ENCODE measurements at regions not wholly inside any gene's neighbourhood (a gene's known extent, or its start where the extent isn't known, plus 50 kb on each side); places are given as distances from the start of the nearest gene placed in this dataset.
"Not testable (repeated sequence)": the region's sequence is repeated elsewhere in the genome, so short reads cannot be mapped to it uniquely, and the experiment has no call there.

DNA sequence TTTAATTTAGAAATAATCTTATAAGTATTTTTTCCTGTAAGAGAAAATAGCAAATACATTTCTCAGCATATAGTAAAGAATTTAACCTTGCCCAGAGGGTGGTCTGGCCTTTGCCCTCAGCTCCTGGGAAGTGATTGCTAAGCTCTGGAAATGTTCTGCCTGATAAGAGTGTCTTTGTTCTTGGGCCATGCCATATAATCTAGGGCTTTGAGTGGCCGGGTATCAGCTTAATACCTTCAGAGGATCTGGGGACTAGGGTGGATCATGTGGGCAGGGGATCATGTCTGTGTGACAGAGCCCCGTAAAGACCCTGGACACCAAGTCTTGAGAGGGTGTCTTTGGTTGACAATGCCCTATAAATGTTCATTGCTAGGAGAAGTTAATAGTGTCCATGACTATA, 1032.4 kb upstream of the MIR17HG start:
- 48 to 64% methylated on average over 2 of the region's 2 CpGs for WGBS, 2 donors
- H3K4me3 ChIP-seq (ENCODE audit: low read depth in 1 of 2, low read length in 2 of 2), result no peak overlapping the region

DNA sequence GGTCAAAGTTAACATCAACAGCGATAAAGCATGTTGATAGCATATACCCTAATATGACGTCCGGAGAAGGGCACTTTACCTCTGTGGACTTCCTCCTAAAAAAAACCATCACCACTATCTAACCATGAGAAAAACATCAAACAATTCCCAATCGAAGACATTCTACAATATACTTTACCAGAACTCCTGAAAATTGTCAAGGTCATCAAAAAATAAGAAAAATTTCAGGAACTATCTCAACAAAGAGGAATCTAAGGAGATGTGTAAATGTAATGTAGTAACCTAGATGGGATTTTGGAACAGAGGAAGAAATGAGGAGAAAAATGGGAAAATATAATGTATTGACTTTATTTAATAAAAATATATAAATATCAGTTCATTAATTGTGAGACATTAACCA, 1026.8 kb upstream of the MIR17HG start:
- no peak overlapping the region for H3K4me3 ChIP-seq (ENCODE audit: low read depth in 1 of 2, low read length in 2 of 2)
- no peak overlapping the region for H3K27ac ChIP-seq (ENCODE audit: low read depth in 2 of 2, low read length in 1 of 2)
- no peaks in the 10 kb centered on the region for H3K9me3 ChIP-seq (ENCODE audit: control insufficient read depth in 2 of 2, insufficient read depth in 1 of 2, low read depth in 1 of 2, low read length in 1 of 2)
- H3K36me3 ChIP-seq (ENCODE audit: control insufficient read depth in 2 of 2, insufficient read depth in 2 of 2, low read length in 1 of 2), result no peaks in the 10 kb centered on the region
- WGBS, 2 donors, result 75% methylated on average over 4 of the region's 4 CpGs
- H3K27me3 ChIP-seq (ENCODE audit: control insufficient read depth in 1 of 2, insufficient read depth in 2 of 2, low read length in 2 of 2), result no peaks in the 10 kb centered on the region
- no peaks in the 10 kb centered on the region for H3K4me1 ChIP-seq (ENCODE audit: control insufficient read depth in 2 of 2, insufficient read depth in 2 of 2, low read length in 1 of 2)

More for the DNA sequence above, 1032.4 kb upstream of the MIR17HG start:
- Histone ChIP-seq H3K9me3 (ENCODE audit: control insufficient read depth in 2 of 2, insufficient read depth in 1 of 2, low read depth in 1 of 2, low read length in 1 of 2) (no peaks in the 10 kb centered on the region), H3K27ac (ENCODE audit: low read depth in 2 of 2, low read length in 1 of 2) (no peak overlapping the region), H3K36me3 (ENCODE audit: control insufficient read depth in 2 of 2, insufficient read depth in 2 of 2, low read length in 1 of 2) (no peaks in the 10 kb centered on the region), H3K4me1 (ENCODE audit: control insufficient read depth in 2 of 2, insufficient read depth in 2 of 2, low read length in 1 of 2) (no peaks in the 10 kb centered on the region), H3K27me3 (ENCODE audit: control insufficient read depth in 1 of 2, insufficient read depth in 2 of 2, low read length in 2 of 2) (no peaks in the 10 kb centered on the region)

DNA sequence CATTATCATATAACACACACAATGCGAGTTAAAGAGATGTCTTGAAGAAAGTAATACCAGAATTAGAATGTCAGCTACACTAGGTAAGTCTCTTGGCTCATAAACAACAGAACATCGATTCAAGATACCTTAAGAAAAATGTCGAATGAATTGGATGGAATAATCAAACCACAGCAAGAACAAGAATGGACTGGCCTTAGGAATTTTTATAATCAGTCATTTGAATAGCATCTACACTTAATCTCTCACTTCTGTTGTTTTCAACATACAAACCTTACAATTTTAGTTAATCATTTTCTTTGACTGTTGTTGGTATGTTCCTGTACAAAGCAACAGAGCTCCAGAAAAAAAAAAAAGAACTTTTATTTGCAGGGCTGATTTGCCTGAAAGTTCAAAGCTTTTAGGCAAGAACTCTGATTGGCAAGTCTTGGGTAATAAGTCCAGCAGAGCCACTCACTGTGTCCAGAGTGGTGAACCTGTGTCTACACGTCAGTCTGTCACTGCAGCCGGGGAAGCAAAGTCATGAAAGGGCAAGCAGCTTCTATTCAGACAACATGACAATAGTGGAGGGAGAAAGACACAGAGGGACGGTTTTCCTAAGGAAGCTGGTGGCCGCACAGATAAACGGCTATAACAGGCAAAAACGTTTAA, 1026.1 kb upstream of the MIR17HG start:
- WGBS, 2 donors, result 45 to 55% methylated on average over 9 of the region's 9 CpGs
- no peaks in the 10 kb centered on the region for H3K9me3 ChIP-seq (ENCODE audit: control insufficient read depth in 2 of 2, insufficient read depth in 1 of 2, low read depth in 1 of 2, low read length in 1 of 2)
- H3K27ac ChIP-seq (ENCODE audit: low read depth in 2 of 2, low read length in 1 of 2), result no peak overlapping the region
- no peaks in the 10 kb centered on the region for H3K27me3 ChIP-seq (ENCODE audit: control insufficient read depth in 1 of 2, insufficient read depth in 2 of 2, low read length in 2 of 2)
- no peaks in the 10 kb centered on the region for H3K36me3 ChIP-seq (ENCODE audit: control insufficient read depth in 2 of 2, insufficient read depth in 2 of 2, low read length in 1 of 2)
- H3K4me1 ChIP-seq (ENCODE audit: control insufficient read depth in 2 of 2, insufficient read depth in 2 of 2, low read length in 1 of 2), result no peaks in the 10 kb centered on the region
- H3K4me3 ChIP-seq (ENCODE audit: low read depth in 1 of 2, low read length in 2 of 2), result no peak overlapping the region

DNA sequence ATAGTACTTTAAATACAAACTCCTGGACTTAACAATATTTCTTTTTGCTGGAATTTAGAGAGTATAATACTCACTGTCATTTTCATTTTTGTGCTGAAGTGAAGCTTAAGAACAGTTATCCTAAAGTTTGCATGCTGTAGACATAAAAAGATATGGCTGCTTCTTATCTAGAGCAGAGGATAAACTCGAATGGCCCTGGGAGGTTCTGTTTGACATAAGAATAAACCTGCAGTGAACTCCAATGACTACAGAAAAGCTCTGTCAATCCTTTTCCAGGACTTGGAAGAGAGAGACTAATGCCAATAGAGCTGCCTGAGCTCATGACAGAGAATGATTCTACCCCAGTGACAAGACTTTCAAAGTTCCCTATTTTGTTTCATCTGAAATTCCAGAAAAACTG, 1017.8 kb upstream of the MIR17HG start:
- WGBS, 2 donors, result 23 to 31% methylated on average over 1 of the region's 1 CpG
- Histone ChIP-seq H3K4me1 (ENCODE audit: control insufficient read depth in 2 of 2, insufficient read depth in 2 of 2, low read length in 1 of 2) (no peaks in the 10 kb centered on the region), H3K9me3 (ENCODE audit: control insufficient read depth in 2 of 2, insufficient read depth in 1 of 2, low read depth in 1 of 2, low read length in 1 of 2) (no peaks in the 10 kb centered on the region)

DNA sequence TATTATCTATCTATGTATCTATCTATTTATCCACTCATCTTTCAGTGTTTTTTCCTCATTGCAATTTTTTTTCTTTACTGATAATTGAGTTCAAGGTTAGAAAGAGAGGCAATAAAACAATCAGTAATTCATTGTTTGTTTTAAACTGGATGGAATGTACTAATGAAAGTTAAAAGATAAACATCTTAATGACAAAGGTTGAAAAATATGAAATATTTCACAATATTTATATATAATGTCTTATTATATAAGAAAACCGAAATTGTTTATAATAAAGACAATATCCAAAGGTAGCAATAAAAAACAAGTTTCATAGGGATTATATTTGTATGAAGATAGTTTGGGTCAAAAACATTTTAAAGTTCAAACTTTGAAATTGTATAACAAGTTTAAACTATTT, 1015.5 kb upstream of the MIR17HG start:
- no peak overlapping the region for H3K4me3 ChIP-seq (ENCODE audit: low read depth in 1 of 2, low read length in 2 of 2)
- H3K36me3 ChIP-seq (ENCODE audit: control insufficient read depth in 2 of 2, insufficient read depth in 2 of 2, low read length in 1 of 2), result no peaks in the 10 kb centered on the region
- peaks cover 0 to 2% of the 10 kb centered on the region in 2 donors for H3K9me3 ChIP-seq (ENCODE audit: control insufficient read depth in 2 of 2, insufficient read depth in 1 of 2, low read depth in 1 of 2, low read length in 1 of 2)
- H3K4me1 ChIP-seq (ENCODE audit: control insufficient read depth in 2 of 2, insufficient read depth in 2 of 2, low read length in 1 of 2), result no peaks in the 10 kb centered on the region
- WGBS, 2 donors, result 62 to 70% methylated on average over 1 of the region's 1 CpG
- H3K27ac ChIP-seq (ENCODE audit: low read depth in 2 of 2, low read length in 1 of 2), result no peak overlapping the region
- no peaks in the 10 kb centered on the region for H3K27me3 ChIP-seq (ENCODE audit: control insufficient read depth in 1 of 2, insufficient read depth in 2 of 2, low read length in 2 of 2)

More for the DNA sequence above, 1017.8 kb upstream of the MIR17HG start:
- H3K4me3 ChIP-seq (ENCODE audit: low read depth in 1 of 2, low read length in 2 of 2), result no peak overlapping the region
- no peaks in the 10 kb centered on the region for H3K36me3 ChIP-seq (ENCODE audit: control insufficient read depth in 2 of 2, insufficient read depth in 2 of 2, low read length in 1 of 2)
- no peak overlapping the region for H3K27ac ChIP-seq (ENCODE audit: low read depth in 2 of 2, low read length in 1 of 2)
- H3K27me3 ChIP-seq (ENCODE audit: control insufficient read depth in 1 of 2, insufficient read depth in 2 of 2, low read length in 2 of 2), result no peaks in the 10 kb centered on the region

DNA sequence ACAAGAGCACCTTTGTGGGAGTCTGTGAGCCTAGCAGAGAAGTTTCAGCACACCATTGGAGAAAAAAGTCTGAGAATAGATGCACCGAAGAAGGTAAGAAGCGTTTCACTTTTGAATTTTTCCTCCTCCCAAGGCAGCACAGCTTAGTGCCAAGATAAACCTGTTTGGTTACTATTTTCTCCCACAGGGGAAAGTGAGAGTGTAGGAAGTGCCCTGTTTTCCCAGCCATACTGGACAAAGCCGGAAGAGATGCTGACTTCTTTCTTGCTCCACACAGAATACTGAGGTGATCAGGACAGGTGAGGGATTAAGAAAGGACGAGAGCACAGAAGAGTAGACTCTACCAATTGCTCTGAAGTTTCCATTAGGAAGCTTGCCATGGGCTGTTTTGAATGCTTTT, 1011.0 kb upstream of the MIR17HG start:
- peaks cover 0 to 2% of the 10 kb centered on the region in 2 donors for H3K9me3 ChIP-seq (ENCODE audit: control insufficient read depth in 2 of 2, insufficient read depth in 1 of 2, low read depth in 1 of 2, low read length in 1 of 2)
- no peak overlapping the region for H3K27ac ChIP-seq (ENCODE audit: low read depth in 2 of 2, low read length in 1 of 2)
- H3K36me3 ChIP-seq (ENCODE audit: control insufficient read depth in 2 of 2, insufficient read depth in 2 of 2, low read length in 1 of 2), result no peaks in the 10 kb centered on the region
- no peaks in the 10 kb centered on the region for H3K27me3 ChIP-seq (ENCODE audit: control insufficient read depth in 1 of 2, insufficient read depth in 2 of 2, low read length in 2 of 2)
- H3K4me3 ChIP-seq (ENCODE audit: low read depth in 1 of 2, low read length in 2 of 2), result no peak overlapping the region
- 42 to 46% methylated on average over 4 of the region's 4 CpGs for WGBS, 2 donors
- no peaks in the 10 kb centered on the region for H3K4me1 ChIP-seq (ENCODE audit: control insufficient read depth in 2 of 2, insufficient read depth in 2 of 2, low read length in 1 of 2)

DNA sequence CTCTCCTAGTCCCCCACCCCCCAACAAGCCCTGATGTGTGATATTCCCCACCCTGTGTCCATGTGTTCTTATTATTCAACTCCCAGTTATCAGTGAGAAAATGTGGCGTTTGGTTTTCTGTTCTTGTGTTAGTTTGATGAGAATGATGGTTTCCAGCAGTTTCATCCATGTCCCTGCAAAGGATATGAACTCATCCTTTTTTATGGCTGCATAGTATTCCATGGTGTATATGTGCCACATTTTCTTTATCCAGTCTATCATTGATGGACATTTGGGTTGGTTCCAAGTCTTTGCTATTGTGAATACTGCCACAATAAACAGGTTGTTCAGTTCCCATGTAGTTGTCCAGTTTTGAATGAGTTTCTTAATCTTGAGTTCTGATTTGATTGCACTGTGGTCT, 1006.1 kb upstream of the MIR17HG start:
- H3K4me3 ChIP-seq (ENCODE audit: low read depth in 1 of 2, low read length in 2 of 2); H3K27me3 ChIP-seq (ENCODE audit: control insufficient read depth in 1 of 2, insufficient read depth in 2 of 2, low read length in 2 of 2); H3K27ac ChIP-seq (ENCODE audit: low read depth in 2 of 2, low read length in 1 of 2); H3K4me1 ChIP-seq (ENCODE audit: control insufficient read depth in 2 of 2, insufficient read depth in 2 of 2, low read length in 1 of 2); H3K9me3 ChIP-seq (ENCODE audit: control insufficient read depth in 2 of 2, insufficient read depth in 1 of 2, low read depth in 1 of 2, low read length in 1 of 2); H3K36me3 ChIP-seq (ENCODE audit: control insufficient read depth in 2 of 2, insufficient read depth in 2 of 2, low read length in 1 of 2): not testable (repeated sequence)
- 77 to 85% methylated on average over 1 of the region's 1 CpG for WGBS, 2 donors

DNA sequence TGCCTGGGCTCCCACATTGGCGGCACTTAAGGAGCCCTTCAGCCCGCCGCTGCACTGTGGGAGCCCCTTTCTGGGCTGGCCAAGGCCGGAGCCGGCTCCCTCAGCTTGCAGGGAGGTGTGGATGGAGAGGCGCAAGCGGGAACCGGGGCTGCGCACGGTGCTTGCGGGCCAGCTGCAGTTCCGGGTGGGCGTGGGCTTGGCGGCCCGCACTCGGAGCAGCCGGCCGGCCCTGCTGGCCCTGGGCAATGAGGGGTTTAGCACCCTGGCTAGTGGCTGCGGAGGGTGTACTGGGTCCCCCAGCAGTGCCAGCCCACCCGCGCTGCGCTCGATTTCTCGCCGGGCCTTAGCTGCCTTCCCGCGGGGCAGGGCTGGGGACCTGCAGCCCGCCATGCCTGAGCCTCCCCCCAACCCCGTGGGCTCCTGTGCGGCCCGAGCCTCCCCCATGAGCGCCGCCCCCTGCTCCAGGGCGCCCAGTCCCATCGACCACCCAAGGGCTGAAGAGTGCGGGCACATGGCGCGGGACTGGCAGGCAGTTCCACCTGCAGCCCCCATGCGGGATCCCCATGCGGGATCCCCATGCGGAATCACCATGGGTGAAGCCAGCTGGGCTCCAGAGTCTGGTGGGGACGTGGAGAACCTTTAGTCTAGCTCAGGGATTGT, 998.9 kb upstream of the MIR17HG start:
- not testable (repeated sequence) for H3K27me3 ChIP-seq (ENCODE audit: control insufficient read depth in 1 of 2, insufficient read depth in 2 of 2, low read length in 2 of 2); H3K4me3 ChIP-seq (ENCODE audit: low read depth in 1 of 2, low read length in 2 of 2); H3K4me1 ChIP-seq (ENCODE audit: control insufficient read depth in 2 of 2, insufficient read depth in 2 of 2, low read length in 1 of 2); H3K9me3 ChIP-seq (ENCODE audit: control insufficient read depth in 2 of 2, insufficient read depth in 1 of 2, low read depth in 1 of 2, low read length in 1 of 2); H3K36me3 ChIP-seq (ENCODE audit: control insufficient read depth in 2 of 2, insufficient read depth in 2 of 2, low read length in 1 of 2); H3K27ac ChIP-seq (ENCODE audit: low read depth in 2 of 2, low read length in 1 of 2)
- 93 to 95% methylated on average over 33 to 42 of the region's 42 CpGs for WGBS, 2 donors

DNA sequence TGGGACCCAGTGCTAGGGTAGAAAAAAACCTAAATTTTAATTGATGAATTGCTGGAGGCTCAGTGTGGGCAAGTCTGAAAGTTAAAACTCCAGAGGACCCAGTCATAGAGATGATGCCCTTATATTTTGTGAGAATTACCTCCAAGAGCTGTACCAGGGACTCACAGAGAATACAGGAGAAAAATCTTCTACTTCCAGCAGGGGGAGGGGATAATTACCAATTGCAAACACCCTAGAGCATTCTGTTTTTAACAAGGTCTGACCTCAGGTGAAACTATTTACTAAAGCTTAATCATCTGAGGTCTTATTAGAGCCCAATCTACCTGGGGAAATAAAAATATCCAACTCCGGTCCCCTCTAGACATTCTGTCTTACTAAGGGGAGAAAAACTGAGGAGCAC, 994.7 kb upstream of the MIR17HG start:
- Histone ChIP-seq H3K9me3 (ENCODE audit: control insufficient read depth in 2 of 2, insufficient read depth in 1 of 2, low read depth in 1 of 2, low read length in 1 of 2) (peaks cover 0 to 2% of the 10 kb centered on the region in 2 donors), H3K27me3 (ENCODE audit: control insufficient read depth in 1 of 2, insufficient read depth in 2 of 2, low read length in 2 of 2) (no peaks in the 10 kb centered on the region), H3K27ac (ENCODE audit: low read depth in 2 of 2, low read length in 1 of 2) (no peak overlapping the region), H3K4me3 (ENCODE audit: low read depth in 1 of 2, low read length in 2 of 2) (no peak overlapping the region), H3K36me3 (ENCODE audit: control insufficient read depth in 2 of 2, insufficient read depth in 2 of 2, low read length in 1 of 2) (no peaks in the 10 kb centered on the region), H3K4me1 (ENCODE audit: control insufficient read depth in 2 of 2, insufficient read depth in 2 of 2, low read length in 1 of 2) (no peaks in the 10 kb centered on the region)
- 56 to 90% methylated on average over 1 of the region's 1 CpG for WGBS, 2 donors

DNA sequence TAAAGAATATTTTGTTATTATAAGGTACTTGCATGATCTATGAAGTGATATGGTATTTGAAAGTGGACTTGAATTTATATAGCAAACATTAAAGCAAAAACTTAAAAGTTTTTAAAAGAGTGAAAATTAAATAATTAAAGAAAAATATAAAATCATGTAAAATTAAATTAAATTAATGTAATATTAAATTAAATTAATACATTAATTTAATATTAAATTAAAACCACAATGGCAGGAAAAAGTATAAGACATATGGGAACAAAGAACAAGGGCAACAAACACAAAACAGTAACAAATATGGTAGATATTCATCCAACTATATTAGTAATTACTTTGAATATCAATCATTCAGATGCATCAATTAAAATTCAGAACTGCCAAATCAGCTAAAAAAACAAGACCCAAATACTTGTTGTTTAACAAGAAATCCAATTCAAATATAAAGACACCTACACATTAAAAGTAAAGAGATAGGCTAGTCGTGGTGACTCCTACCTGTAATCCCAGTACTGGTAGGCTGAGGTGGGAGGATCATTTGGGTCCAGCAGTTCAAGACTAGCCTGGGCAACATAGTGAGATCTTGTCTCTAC, 992.2 kb upstream of the MIR17HG start:
- Histone ChIP-seq H3K27ac (ENCODE audit: low read depth in 2 of 2, low read length in 1 of 2) (no peak overlapping the region), H3K27me3 (ENCODE audit: control insufficient read depth in 1 of 2, insufficient read depth in 2 of 2, low read length in 2 of 2) (no peaks in the 10 kb centered on the region), H3K9me3 (ENCODE audit: control insufficient read depth in 2 of 2, insufficient read depth in 1 of 2, low read depth in 1 of 2, low read length in 1 of 2) (no peaks in the 10 kb centered on the region), H3K4me3 (ENCODE audit: low read depth in 1 of 2, low read length in 2 of 2) (no peak overlapping the region), H3K4me1 (ENCODE audit: control insufficient read depth in 2 of 2, insufficient read depth in 2 of 2, low read length in 1 of 2) (no peaks in the 10 kb centered on the region), H3K36me3 (ENCODE audit: control insufficient read depth in 2 of 2, insufficient read depth in 2 of 2, low read length in 1 of 2) (no peaks in the 10 kb centered on the region)
- 77 to 78% methylated on average over 1 of the region's 1 CpG for WGBS, 2 donors

Measured in esophagus (tissue), 2 donors.